ENCODE measurements at regions not wholly inside any gene's neighbourhood (a gene's known extent, or its start where the extent isn't known, plus 50 kb on each side); places are given as distances from the start of the nearest gene placed in this dataset.

DNA sequence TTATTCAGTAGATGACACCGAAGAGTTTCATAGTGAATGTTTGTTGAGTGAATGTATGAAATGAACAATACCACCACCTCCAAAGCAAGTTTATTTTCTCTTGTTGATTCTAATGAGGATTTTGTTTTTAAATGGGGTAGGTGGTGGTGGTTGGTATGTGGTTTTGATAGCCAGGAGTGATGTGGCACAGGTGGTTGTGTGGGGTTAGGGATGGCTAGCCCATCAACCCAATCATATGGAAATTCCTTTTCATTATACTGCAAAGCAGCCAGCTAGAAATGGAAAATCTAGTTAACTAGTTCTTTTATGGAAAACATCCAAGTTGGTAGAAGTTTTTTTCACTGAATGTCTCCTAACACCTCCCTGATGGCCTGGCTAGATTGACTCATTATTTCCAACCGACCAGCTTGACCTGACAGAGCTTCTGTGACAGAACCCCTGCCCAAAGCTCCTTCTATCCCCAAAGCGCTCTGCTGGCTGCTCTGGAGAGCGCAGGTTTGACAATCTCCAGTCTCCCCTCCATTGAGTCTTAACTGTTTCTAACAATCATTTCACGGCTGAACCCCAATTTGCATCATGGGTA, 376.9 kb downstream of the MTX2 start:
- TF ChIP-seq POLR2AphosphoS5 (IDR thresholded peaks at IDR 0.05): no peak
- TF ChIP-seq, protein P1, sequence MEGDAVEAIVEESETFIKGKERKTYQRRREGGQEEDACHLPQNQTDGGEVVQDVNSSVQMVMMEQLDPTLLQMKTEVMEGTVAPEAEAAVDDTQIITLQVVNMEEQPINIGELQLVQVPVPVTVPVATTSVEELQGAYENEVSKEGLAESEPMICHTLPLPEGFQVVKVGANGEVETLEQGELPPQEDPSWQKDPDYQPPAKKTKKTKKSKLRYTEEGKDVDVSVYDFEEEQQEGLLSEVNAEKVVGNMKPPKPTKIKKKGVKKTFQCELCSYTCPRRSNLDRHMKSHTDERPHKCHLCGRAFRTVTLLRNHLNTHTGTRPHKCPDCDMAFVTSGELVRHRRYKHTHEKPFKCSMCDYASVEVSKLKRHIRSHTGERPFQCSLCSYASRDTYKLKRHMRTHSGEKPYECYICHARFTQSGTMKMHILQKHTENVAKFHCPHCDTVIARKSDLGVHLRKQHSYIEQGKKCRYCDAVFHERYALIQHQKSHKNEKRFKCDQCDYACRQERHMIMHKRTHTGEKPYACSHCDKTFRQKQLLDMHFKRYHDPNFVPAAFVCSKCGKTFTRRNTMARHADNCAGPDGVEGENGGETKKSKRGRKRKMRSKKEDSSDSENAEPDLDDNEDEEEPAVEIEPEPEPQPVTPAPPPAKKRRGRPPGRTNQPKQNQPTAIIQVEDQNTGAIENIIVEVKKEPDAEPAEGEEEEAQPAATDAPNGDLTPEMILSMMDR (IDR thresholded peaks at IDR 0.05): no peak

Measured in stomach (tissue), 4 donors.